ENCODE measurements at regions not wholly inside any gene's neighbourhood (a gene's known extent, or its start where the extent isn't known, plus 50 kb on each side); places are given as distances from the start of the nearest gene placed in this dataset.

DNA sequence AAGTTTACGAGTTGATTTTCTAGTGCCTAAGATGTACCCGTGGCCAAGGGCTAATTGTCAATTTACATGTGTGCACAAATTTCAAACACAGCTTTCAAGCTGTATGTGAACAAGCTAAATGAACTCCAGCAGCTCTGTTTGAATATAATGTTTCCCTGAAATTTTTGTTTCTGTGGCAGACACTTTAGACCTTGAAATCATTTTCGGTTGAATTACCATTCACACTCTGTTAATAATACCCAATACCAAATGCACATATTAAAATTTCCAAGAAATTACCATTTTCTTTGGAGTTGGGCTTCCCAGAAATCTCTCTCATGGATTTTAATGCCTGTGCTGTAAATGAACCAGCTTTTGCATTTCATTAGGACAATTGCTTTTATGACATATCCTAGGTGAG is 506.1 kb upstream of the ID4 start:
- no peak overlapping the region for H3K56ac ChIP-seq (ENCODE audit: extremely low read depth, insufficient read depth, low read length)
- CTCF ChIA-PET: no interaction called here
- no peak overlapping the region for H2BK15ac ChIP-seq (ENCODE audit: low read depth, low read length)
- in situ Hi-C loops (cut with MboI; ENCODE audit: low sequenced_read_pairs) (no loop called here), intact Hi-C loops (cut with micrococcal nuclease) (no loop called here), dilution Hi-C loops (cut with HindIII; ENCODE audit: low sequenced_read_pairs, unreplicated experiment) (no loop called here)
- H3K79me1 ChIP-seq (ENCODE audit: low read depth in 1 of 2, low read length in 2 of 2): no peaks in the 10 kb centered on the region
- H3K9me3 ChIP-seq (ENCODE audit: control insufficient read depth, insufficient read depth, low read length): peaks cover 3% of the 10 kb centered on the region; the same call in 1 of the 2 replicates
- H2BK5ac ChIP-seq (ENCODE audit: low read depth, low read length, poor library complexity, severe bottlenecking): no peak overlapping the region
- H3K9me1 ChIP-seq (ENCODE audit: insufficient read depth, low read length): no peaks in the 10 kb centered on the region
- TF ChIP-seq POLR2A (IDR thresholded peaks at IDR 0.05; ENCODE audit: low read depth, low read length): no peak
- TF ChIP-seq BHLHE40 (IDR thresholded peaks at IDR 0.05; ENCODE audit: low read depth, low read length): no peak
- no peak for TF ChIP-seq FOS (IDR thresholded peaks at IDR 0.05; ENCODE audit: low read depth, low read length)
- no peak for TF ChIP-seq NFE2L2 (IDR thresholded peaks at IDR 0.05; ENCODE audit: low read depth, low read length)
- no peak for TF ChIP-seq CHD1 (IDR thresholded peaks at IDR 0.05; ENCODE audit: low read depth, low read length)
- TF ChIP-seq SMC3 (IDR thresholded peaks at IDR 0.05; ENCODE audit: low read depth, low read length): no peak
- TF ChIP-seq, protein P1, sequence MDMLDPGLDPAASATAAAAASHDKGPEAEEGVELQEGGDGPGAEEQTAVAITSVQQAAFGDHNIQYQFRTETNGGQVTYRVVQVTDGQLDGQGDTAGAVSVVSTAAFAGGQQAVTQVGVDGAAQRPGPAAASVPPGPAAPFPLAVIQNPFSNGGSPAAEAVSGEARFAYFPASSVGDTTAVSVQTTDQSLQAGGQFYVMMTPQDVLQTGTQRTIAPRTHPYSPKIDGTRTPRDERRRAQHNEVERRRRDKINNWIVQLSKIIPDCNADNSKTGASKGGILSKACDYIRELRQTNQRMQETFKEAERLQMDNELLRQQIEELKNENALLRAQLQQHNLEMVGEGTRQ (IDR thresholded peaks at IDR 0.05; ENCODE audit: low read depth, low read length): no peak
- TF ChIP-seq MXI1 (IDR thresholded peaks at IDR 0.05; ENCODE audit: borderline replicate concordance, low read depth, low read length): no peak
- TF ChIP-seq, protein P2, sequence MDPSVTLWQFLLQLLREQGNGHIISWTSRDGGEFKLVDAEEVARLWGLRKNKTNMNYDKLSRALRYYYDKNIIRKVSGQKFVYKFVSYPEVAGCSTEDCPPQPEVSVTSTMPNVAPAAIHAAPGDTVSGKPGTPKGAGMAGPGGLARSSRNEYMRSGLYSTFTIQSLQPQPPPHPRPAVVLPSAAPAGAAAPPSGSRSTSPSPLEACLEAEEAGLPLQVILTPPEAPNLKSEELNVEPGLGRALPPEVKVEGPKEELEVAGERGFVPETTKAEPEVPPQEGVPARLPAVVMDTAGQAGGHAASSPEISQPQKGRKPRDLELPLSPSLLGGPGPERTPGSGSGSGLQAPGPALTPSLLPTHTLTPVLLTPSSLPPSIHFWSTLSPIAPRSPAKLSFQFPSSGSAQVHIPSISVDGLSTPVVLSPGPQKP (IDR thresholded peaks at IDR 0.05; ENCODE audit: borderline replicate concordance, low read depth, low read length): no peak
- no peak overlapping the region for H4K8ac ChIP-seq (ENCODE audit: low read depth in 2 of 2, low read length in 2 of 2)
- H3K4me2 ChIP-seq (ENCODE audit: low read depth, low read length): no peak overlapping the region
- H3K18ac ChIP-seq (ENCODE audit: low read depth, low read length): no peak overlapping the region
- H2BK120ac ChIP-seq (ENCODE audit: low read depth, low read length): no peak overlapping the region
- H3K4me1 ChIP-seq (ENCODE audit: control insufficient read depth, insufficient read depth, low read length): no peaks in the 10 kb centered on the region
- ATAC-seq (ENCODE audit: low read depth): no peak
- WGBS, 2 experiments (ENCODE audit: extremely low coverage in 2 of 2, insufficient read length in 1 of 2): no CpG with 5 or more reads among the region's 3 CpGs
- no peak overlapping the region for H2AFZ ChIP-seq (replicated peaks; ENCODE audit: low read length, poor library complexity)
- no peak overlapping the region for H2AK9ac ChIP-seq (replicated peaks; ENCODE audit: low read depth, low read length, poor library complexity)
- no peak overlapping the region for H2BK20ac ChIP-seq (ENCODE audit: low read depth, low read length)
- no peaks in the 10 kb centered on the region for H3K36me3 ChIP-seq (ENCODE audit: control insufficient read depth, insufficient read depth, low read length)
- no peak overlapping the region for H3K14ac ChIP-seq (replicated peaks; ENCODE audit: low read depth, low read length)
- H3K4me3 ChIP-seq (ENCODE audit: insufficient read depth, low read depth, low read length): no peak overlapping the region
- no peak overlapping the region for H4K5ac ChIP-seq (ENCODE audit: low read depth, low read length)
- H2AK5ac ChIP-seq (ENCODE audit: low read depth, low read length): no peak overlapping the region
- H3K4ac ChIP-seq (ENCODE audit: low read depth, low read length): no peak overlapping the region
- H3K23ac ChIP-seq (ENCODE audit: low read depth, low read length): no peak overlapping the region
- no TSS peak for BruUV-seq (replicated peaks)
- no peak overlapping the region for H3K9ac ChIP-seq (ENCODE audit: low read depth, low read length)
- no peaks in the 10 kb centered on the region for H4K20me1 ChIP-seq (ENCODE audit: insufficient read depth, low read length)
- POLR2A ChIA-PET (ENCODE audit: unreplicated experiment): no interaction called here
- no peak overlapping the region for H3K27ac ChIP-seq (ENCODE audit: insufficient read depth, low read length)
- no peaks in the 10 kb centered on the region for H3K27me3 ChIP-seq (ENCODE audit: control insufficient read depth, insufficient read depth, low read length)
- no peak overlapping the region for H4K91ac ChIP-seq (ENCODE audit: insufficient read depth, low read depth, low read length)
- no peak for DNase-seq

Measured in IMR-90 (cell line).